Fibroblast of lung (primary cell): ENCODE measurements at regions not wholly inside any gene's neighbourhood (a gene's known extent, or its start where the extent isn't known, plus 50 kb on each side); places are given as distances from the start of the nearest gene placed in this dataset.
"Not testable (repeated sequence)": the region's sequence is repeated elsewhere in the genome, so short reads cannot be mapped to it uniquely, and the experiment has no call there.

ENCODE experiments used
- CTCF ChIP-seq, 2 donors: IDR thresholded peaks in 1 of 2; conservative IDR thresholded peaks in 1 of 2; 1 replicate in 1 of 2; 2 replicates in 1 of 2; pipeline ENCODE4 v1.5.1; 2011 to 2012; ENCODE audit warnings: low read length in 2 of 2, control low read depth in 1 of 2, inconsistent platforms in 1 of 2, low read depth in 1 of 2, mild to moderate bottlenecking in 1 of 2
- EZH2 ChIP-seq: IDR thresholded peaks from 2 replicates; pipeline ENCODE4 v1.5.1; 2012; ENCODE audit warnings: low read length, control low read depth, mild to moderate bottlenecking; ENCODE audit errors: missing control alignments

DNA sequence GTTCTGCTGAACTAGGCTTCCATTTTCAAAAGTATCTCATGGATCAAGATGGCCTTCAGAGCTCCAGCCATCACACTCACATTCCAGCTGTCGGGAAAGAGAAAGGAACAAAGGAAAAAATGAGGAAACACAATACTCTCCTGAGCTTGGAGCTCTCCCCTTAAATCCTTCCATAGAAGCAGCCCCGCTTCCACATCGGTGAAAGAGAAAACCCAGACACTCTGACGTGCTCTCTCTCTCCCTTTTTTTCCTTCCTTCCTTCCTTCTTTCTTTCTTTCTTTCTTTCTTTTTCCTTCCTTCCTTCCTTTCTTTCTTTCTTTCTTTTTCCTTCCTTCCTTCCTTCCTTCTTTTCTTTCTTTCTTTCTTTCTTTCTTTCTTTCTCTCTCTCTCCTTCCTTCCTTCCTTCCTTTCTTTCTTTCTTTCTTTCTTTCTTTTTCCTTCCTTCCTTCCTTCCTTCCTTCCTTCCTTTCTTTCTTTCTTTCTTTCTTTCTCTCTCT is 115.3 kb downstream of the TFAP2C start:
- not testable (repeated sequence) for TF ChIP-seq CTCF (conservative IDR thresholded peaks at IDR 0.05 in 1 of 2, IDR thresholded peaks at IDR 0.05 in 1 of 2; ENCODE audit: low read depth in 1 of 2, low read length in 2 of 2); EZH2
